ENCODE measurements at regions not wholly inside any gene's neighbourhood (a gene's known extent, or its start where the extent isn't known, plus 50 kb on each side); places are given as distances from the start of the nearest gene placed in this dataset.

GRCh38 chr3:187946981-187947380 is 201.7 kb upstream of the BCL6 start:
- H3K4me3 ChIP-seq (ENCODE audit: severe bottlenecking): no peak overlapping the region
- DNase-seq (ENCODE audit: low spot score): no peak
- H3K36me3 ChIP-seq (ENCODE audit: low read depth): no peaks in the 10 kb centered on the region
- no peaks in the 10 kb centered on the region for H3K9me3 ChIP-seq (ENCODE audit: severe bottlenecking)
- ATAC-seq (ENCODE audit: low read depth): no peak
- no peaks in the 10 kb centered on the region for H3K27me3 ChIP-seq (ENCODE audit: insufficient read depth, poor library complexity, severe bottlenecking)
- H3K4me1 ChIP-seq (ENCODE audit: insufficient read depth, poor library complexity, severe bottlenecking): peaks cover 13% of the 10 kb centered on the region
- H3K27ac ChIP-seq (ENCODE audit: poor library complexity, severe bottlenecking): no peak overlapping the region
- TF ChIP-seq CTCF (IDR thresholded peaks at IDR 0.05; ENCODE audit: poor library complexity, severe bottlenecking): no peak

- Histone ChIP-seq H3K4me3 (ENCODE audit: severe bottlenecking) (no peak overlapping the region), H3K27ac (ENCODE audit: poor library complexity, severe bottlenecking) (no peak overlapping the region), H3K36me3 (ENCODE audit: low read depth) (no peaks in the 10 kb centered on the region), H3K27me3 (ENCODE audit: insufficient read depth, poor library complexity, severe bottlenecking) (no peaks in the 10 kb centered on the region), H3K4me1 (ENCODE audit: insufficient read depth, poor library complexity, severe bottlenecking) (peaks cover 13% of the 10 kb centered on the region), H3K9me3 (ENCODE audit: severe bottlenecking) (no peaks in the 10 kb centered on the region)
- TF ChIP-seq CTCF (IDR thresholded peaks at IDR 0.05; ENCODE audit: poor library complexity, severe bottlenecking): no peak
- no peak for ATAC-seq (ENCODE audit: low read depth)
- DNase-seq (ENCODE audit: low spot score): no peak
Measured at GRCh38 chr3:187947927-187948682, 202.8 kb upstream of the BCL6 start.

GRCh38 chr3:187949093-187949820 is 204.0 kb upstream of the BCL6 start:
- Histone ChIP-seq H3K27ac (ENCODE audit: poor library complexity, severe bottlenecking) (no peak overlapping the region), H3K9me3 (ENCODE audit: severe bottlenecking) (no peaks in the 10 kb centered on the region), H3K36me3 (ENCODE audit: low read depth) (no peaks in the 10 kb centered on the region), H3K4me1 (ENCODE audit: insufficient read depth, poor library complexity, severe bottlenecking) (peaks cover 3% of the 10 kb centered on the region), H3K4me3 (ENCODE audit: severe bottlenecking) (no peak overlapping the region), H3K27me3 (ENCODE audit: insufficient read depth, poor library complexity, severe bottlenecking) (no peaks in the 10 kb centered on the region)
- DNase-seq (ENCODE audit: low spot score): no peak
- TF ChIP-seq CTCF (IDR thresholded peaks at IDR 0.05; ENCODE audit: poor library complexity, severe bottlenecking): no peak
- no peak for ATAC-seq (ENCODE audit: low read depth)

- no peaks in the 10 kb centered on the region for H3K4me1 ChIP-seq (ENCODE audit: insufficient read depth, poor library complexity, severe bottlenecking)
- no peaks in the 10 kb centered on the region for H3K27me3 ChIP-seq (ENCODE audit: insufficient read depth, poor library complexity, severe bottlenecking)
- H3K36me3 ChIP-seq (ENCODE audit: low read depth): no peaks in the 10 kb centered on the region
- DNase-seq (ENCODE audit: low spot score): no peak
- TF ChIP-seq CTCF (IDR thresholded peaks at IDR 0.05; ENCODE audit: poor library complexity, severe bottlenecking): no peak
- ATAC-seq (ENCODE audit: low read depth): no peak
- no peak overlapping the region for H3K27ac ChIP-seq (ENCODE audit: poor library complexity, severe bottlenecking)
- H3K9me3 ChIP-seq (ENCODE audit: severe bottlenecking): no peaks in the 10 kb centered on the region
- no peak overlapping the region for H3K4me3 ChIP-seq (ENCODE audit: severe bottlenecking)
Measured at GRCh38 chr3:187950671-187951070, 203.3 kb upstream of the LPP start.

Measured in RWPE2 (cell line).